ENCODE measurements at regions not wholly inside any gene's neighbourhood (a gene's known extent, or its start where the extent isn't known, plus 50 kb on each side); places are given as distances from the start of the nearest gene placed in this dataset.

- no peak overlapping the region for H3K27ac ChIP-seq (ENCODE audit: low read depth, low read length)
Observed at GRCh38 chr14:28344381-28344780, 422.2 kb upstream of the FOXG1 start.

DNA sequence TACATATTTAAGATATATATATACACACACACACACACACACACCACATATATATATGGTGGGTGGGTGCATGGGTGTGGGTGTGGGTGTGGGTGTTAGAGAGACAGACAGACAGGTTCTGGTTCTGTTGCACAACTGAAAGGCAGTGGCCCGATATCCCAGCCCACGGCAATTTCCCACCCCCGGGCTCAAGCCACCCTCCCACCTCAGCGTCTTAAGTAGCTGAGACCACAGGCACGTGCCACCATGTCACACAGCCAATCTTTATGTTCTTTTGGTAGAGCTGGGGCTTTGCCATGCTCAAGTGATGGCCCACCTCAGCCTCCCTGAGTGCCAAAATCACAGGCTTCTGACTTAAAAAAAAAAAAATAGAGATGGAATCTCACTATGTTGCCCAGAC is 417.8 kb upstream of the FOXG1 start:
- H3K9ac ChIP-seq (ENCODE audit: low read depth in 1 of 3, low read length in 3 of 3), result no peak overlapping the region
- no peaks in the 10 kb centered on the region for H3K27me3 ChIP-seq (ENCODE audit: control insufficient read depth in 3 of 3, insufficient read depth in 3 of 3, low read length in 3 of 3)
- H3K27ac ChIP-seq (ENCODE audit: low read depth, low read length), result no peak overlapping the region
- no peaks in the 10 kb centered on the region for H3K4me1 ChIP-seq (ENCODE audit: control insufficient read depth in 3 of 3, insufficient read depth in 3 of 3, low read length in 3 of 3)
- no peak overlapping the region for H3K4me3 ChIP-seq (ENCODE audit: low read length in 3 of 3)
- H3K9me3 ChIP-seq (ENCODE audit: control insufficient read depth in 3 of 3, low read length in 3 of 3), result no peaks in the 10 kb centered on the region
- no peaks in the 10 kb centered on the region for H3K36me3 ChIP-seq (ENCODE audit: control insufficient read depth in 3 of 3, insufficient read depth in 3 of 3, low read length in 3 of 3)

More at GRCh38 chr14:28344381-28344780, 422.2 kb upstream of the FOXG1 start:
- Histone ChIP-seq H3K4me3 (ENCODE audit: low read length in 3 of 3) (no peak overlapping the region), H3K36me3 (ENCODE audit: control insufficient read depth in 3 of 3, insufficient read depth in 3 of 3, low read length in 3 of 3) (no peaks in the 10 kb centered on the region), H3K9ac (ENCODE audit: low read depth in 1 of 3, low read length in 3 of 3) (no peak overlapping the region), H3K9me3 (ENCODE audit: control insufficient read depth in 3 of 3, low read length in 3 of 3) (no peaks in the 10 kb centered on the region), H3K27me3 (ENCODE audit: control insufficient read depth in 3 of 3, insufficient read depth in 3 of 3, low read length in 3 of 3) (no peaks in the 10 kb centered on the region), H3K4me1 (ENCODE audit: control insufficient read depth in 3 of 3, insufficient read depth in 3 of 3, low read length in 3 of 3) (no peaks in the 10 kb centered on the region)

DNA sequence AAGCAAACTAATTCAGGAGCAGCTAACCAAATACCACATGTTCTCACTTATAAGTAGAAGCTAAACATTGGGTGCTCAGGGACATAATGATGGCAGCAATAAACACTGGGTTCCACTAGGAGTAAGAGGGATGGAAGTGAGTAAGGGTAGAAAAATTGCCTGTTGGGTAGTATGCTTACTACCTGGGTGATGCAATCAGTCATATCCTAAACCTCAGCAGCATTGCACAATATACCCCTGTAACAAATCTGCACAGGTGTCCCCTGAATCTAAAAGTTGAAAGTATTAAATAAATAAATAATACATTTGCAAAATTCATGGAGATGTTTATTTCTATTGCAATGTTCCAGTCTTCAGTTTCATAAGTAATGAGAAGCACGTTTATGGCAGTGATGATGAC is 409.8 kb upstream of the FOXG1 start:
- Histone ChIP-seq H3K4me1 (ENCODE audit: control insufficient read depth in 3 of 3, insufficient read depth in 3 of 3, low read length in 3 of 3) (no peaks in the 10 kb centered on the region), H3K27ac (ENCODE audit: low read depth, low read length) (no peak overlapping the region), H3K9me3 (ENCODE audit: control insufficient read depth in 3 of 3, low read length in 3 of 3) (peaks cover 0 to 3% (median 0%) of the 10 kb centered on the region in 3 donors), H3K36me3 (ENCODE audit: control insufficient read depth in 3 of 3, insufficient read depth in 3 of 3, low read length in 3 of 3) (no peaks in the 10 kb centered on the region), H3K9ac (ENCODE audit: low read depth in 1 of 3, low read length in 3 of 3) (no peak overlapping the region), H3K27me3 (ENCODE audit: control insufficient read depth in 3 of 3, insufficient read depth in 3 of 3, low read length in 3 of 3) (no peaks in the 10 kb centered on the region), H3K4me3 (ENCODE audit: low read length in 3 of 3) (no peak overlapping the region)

GRCh38 chr14:28361486-28361885 is 405.1 kb upstream of the FOXG1 start:
- Histone ChIP-seq H3K9ac (ENCODE audit: low read depth in 1 of 3, low read length in 3 of 3) (no peak overlapping the region), H3K9me3 (ENCODE audit: control insufficient read depth in 3 of 3, low read length in 3 of 3) (peaks cover 0 to 3% (median 0%) of the 10 kb centered on the region in 3 donors), H3K27ac (ENCODE audit: low read depth, low read length) (no peak overlapping the region), H3K27me3 (ENCODE audit: control insufficient read depth in 3 of 3, insufficient read depth in 3 of 3, low read length in 3 of 3) (no peaks in the 10 kb centered on the region), H3K4me1 (ENCODE audit: control insufficient read depth in 3 of 3, insufficient read depth in 3 of 3, low read length in 3 of 3) (no peaks in the 10 kb centered on the region), H3K4me3 (ENCODE audit: low read length in 3 of 3) (no peak overlapping the region), H3K36me3 (ENCODE audit: control insufficient read depth in 3 of 3, insufficient read depth in 3 of 3, low read length in 3 of 3) (no peaks in the 10 kb centered on the region)

GRCh38 chr14:28365510-28365909 is 401.1 kb upstream of the FOXG1 start:
- Histone ChIP-seq H3K36me3 (ENCODE audit: control insufficient read depth in 3 of 3, insufficient read depth in 3 of 3, low read length in 3 of 3) (no peaks in the 10 kb centered on the region), H3K9me3 (ENCODE audit: control insufficient read depth in 3 of 3, low read length in 3 of 3) (peaks cover 0 to 3% (median 0%) of the 10 kb centered on the region in 3 donors), H3K4me3 (ENCODE audit: low read length in 3 of 3) (no peak overlapping the region), H3K27ac (ENCODE audit: low read depth, low read length) (no peak overlapping the region), H3K9ac (ENCODE audit: low read depth in 1 of 3, low read length in 3 of 3) (no peak overlapping the region), H3K27me3 (ENCODE audit: control insufficient read depth in 3 of 3, insufficient read depth in 3 of 3, low read length in 3 of 3) (no peaks in the 10 kb centered on the region), H3K4me1 (ENCODE audit: control insufficient read depth in 3 of 3, insufficient read depth in 3 of 3, low read length in 3 of 3) (no peaks in the 10 kb centered on the region)

- Histone ChIP-seq H3K9me3 (ENCODE audit: control insufficient read depth in 3 of 3, low read length in 3 of 3) (no peaks in the 10 kb centered on the region), H3K9ac (ENCODE audit: low read depth in 1 of 3, low read length in 3 of 3) (no peak overlapping the region), H3K27ac (ENCODE audit: low read depth, low read length) (no peak overlapping the region), H3K4me1 (ENCODE audit: control insufficient read depth in 3 of 3, insufficient read depth in 3 of 3, low read length in 3 of 3) (no peaks in the 10 kb centered on the region), H3K36me3 (ENCODE audit: control insufficient read depth in 3 of 3, insufficient read depth in 3 of 3, low read length in 3 of 3) (no peaks in the 10 kb centered on the region), H3K27me3 (ENCODE audit: control insufficient read depth in 3 of 3, insufficient read depth in 3 of 3, low read length in 3 of 3) (no peaks in the 10 kb centered on the region), H3K4me3 (ENCODE audit: low read length in 3 of 3) (no peak overlapping the region)
Observed at GRCh38 chr14:28373721-28374120, 392.9 kb upstream of the FOXG1 start.

- Histone ChIP-seq H3K4me1 (ENCODE audit: control insufficient read depth in 3 of 3, insufficient read depth in 3 of 3, low read length in 3 of 3) (no peaks in the 10 kb centered on the region), H3K9ac (ENCODE audit: low read depth in 1 of 3, low read length in 3 of 3) (no peak overlapping the region), H3K27me3 (ENCODE audit: control insufficient read depth in 3 of 3, insufficient read depth in 3 of 3, low read length in 3 of 3) (no peaks in the 10 kb centered on the region), H3K27ac (ENCODE audit: low read depth, low read length) (no peak overlapping the region), H3K9me3 (ENCODE audit: control insufficient read depth in 3 of 3, low read length in 3 of 3) (no peaks in the 10 kb centered on the region), H3K4me3 (ENCODE audit: low read length in 3 of 3) (no peak overlapping the region), H3K36me3 (ENCODE audit: control insufficient read depth in 3 of 3, insufficient read depth in 3 of 3, low read length in 3 of 3) (no peaks in the 10 kb centered on the region)
Observed at GRCh38 chr14:28375295-28375694, 391.3 kb upstream of the FOXG1 start.

DNA sequence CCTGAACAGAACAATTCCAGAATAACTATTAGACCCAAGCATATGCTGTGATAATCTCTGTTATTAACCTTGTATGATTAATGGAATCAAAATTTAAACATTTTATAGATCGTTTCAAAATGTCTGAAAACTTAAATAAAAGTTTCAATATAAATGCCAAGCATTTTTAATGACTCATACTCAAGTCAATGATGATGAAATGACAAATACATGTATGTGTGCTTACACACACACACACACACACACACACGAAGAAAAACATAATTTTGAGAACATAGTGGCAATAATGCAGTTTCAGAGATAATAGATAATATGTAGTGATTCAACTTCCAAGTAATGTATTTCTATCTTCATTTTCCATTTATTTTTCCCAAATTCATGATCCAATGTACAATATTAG is 384.9 kb upstream of the FOXG1 start:
- Histone ChIP-seq H3K4me3 (ENCODE audit: low read length in 3 of 3) (no peak overlapping the region), H3K27ac (ENCODE audit: low read depth, low read length) (no peak overlapping the region), H3K27me3 (ENCODE audit: control insufficient read depth in 3 of 3, insufficient read depth in 3 of 3, low read length in 3 of 3) (no peaks in the 10 kb centered on the region), H3K9me3 (ENCODE audit: control insufficient read depth in 3 of 3, low read length in 3 of 3) (no peaks in the 10 kb centered on the region), H3K36me3 (ENCODE audit: control insufficient read depth in 3 of 3, insufficient read depth in 3 of 3, low read length in 3 of 3) (no peaks in the 10 kb centered on the region), H3K9ac (ENCODE audit: low read depth in 1 of 3, low read length in 3 of 3) (no peak overlapping the region), H3K4me1 (ENCODE audit: control insufficient read depth in 3 of 3, insufficient read depth in 3 of 3, low read length in 3 of 3) (no peaks in the 10 kb centered on the region)

DNA sequence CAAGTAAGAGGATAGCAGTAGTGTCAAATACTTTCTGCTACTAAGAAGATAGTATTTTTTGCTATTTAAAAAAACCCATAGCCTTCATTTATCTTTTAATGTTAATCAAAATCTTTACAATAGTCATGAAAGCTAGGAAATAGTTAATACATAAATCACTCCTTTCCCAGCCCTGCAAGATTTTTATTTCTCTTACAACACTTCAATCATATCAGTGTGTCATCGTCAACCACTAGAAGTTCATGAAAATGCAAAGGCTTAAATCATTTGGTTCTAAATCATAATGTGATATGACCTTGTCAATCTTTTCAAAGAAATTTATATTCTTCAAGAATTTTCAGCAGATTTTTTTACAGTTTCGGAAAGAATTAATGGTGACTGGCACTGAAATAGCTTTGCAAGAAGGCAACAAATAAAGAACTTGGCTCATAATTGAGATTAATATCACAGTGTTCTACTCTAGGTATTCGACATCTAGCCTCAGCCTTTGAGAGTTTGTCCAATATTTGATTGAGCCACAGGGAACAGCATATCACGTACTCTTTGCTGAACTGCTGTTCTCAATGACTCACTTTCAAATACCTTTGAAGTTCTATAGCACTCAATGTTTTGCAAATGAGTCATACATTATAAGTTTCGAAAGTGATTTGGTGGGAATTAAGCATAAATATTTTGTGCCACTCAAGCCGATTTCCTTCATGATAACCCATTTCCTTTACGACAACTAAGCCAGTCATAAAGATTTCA is 384.0 kb upstream of the FOXG1 start:
- no peaks in the 10 kb centered on the region for H3K36me3 ChIP-seq (ENCODE audit: control insufficient read depth in 3 of 3, insufficient read depth in 3 of 3, low read length in 3 of 3)
- no peaks in the 10 kb centered on the region for H3K4me1 ChIP-seq (ENCODE audit: control insufficient read depth in 3 of 3, insufficient read depth in 3 of 3, low read length in 3 of 3)
- H3K4me3 ChIP-seq (ENCODE audit: low read length in 3 of 3), result no peak overlapping the region
- H3K27ac ChIP-seq (ENCODE audit: low read depth, low read length), result no peak overlapping the region
- no peak overlapping the region for H3K9ac ChIP-seq (ENCODE audit: low read depth in 1 of 3, low read length in 3 of 3)
- no peaks in the 10 kb centered on the region for H3K27me3 ChIP-seq (ENCODE audit: control insufficient read depth in 3 of 3, insufficient read depth in 3 of 3, low read length in 3 of 3)
- no peaks in the 10 kb centered on the region for H3K9me3 ChIP-seq (ENCODE audit: control insufficient read depth in 3 of 3, low read length in 3 of 3)

DNA sequence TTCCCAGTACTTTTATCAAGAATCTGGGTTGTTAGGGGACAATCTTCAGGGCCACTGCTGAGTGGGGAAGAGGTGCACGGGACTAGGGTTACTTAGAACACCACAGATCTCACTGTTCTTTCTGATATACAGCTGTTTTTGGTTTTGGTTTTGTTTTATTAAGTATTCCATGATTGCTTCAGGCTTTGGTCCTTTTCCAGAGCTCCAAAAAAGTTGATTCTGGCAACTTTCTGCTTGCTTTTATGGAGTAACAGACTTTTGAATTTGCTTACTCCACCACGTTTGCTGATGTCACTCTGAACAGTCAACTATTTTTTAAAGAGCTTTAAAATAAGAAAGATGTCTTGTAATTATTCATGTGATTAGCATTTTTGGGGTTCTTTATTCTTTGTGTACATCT is 368.1 kb upstream of the FOXG1 start:
- Histone ChIP-seq H3K9me3 (ENCODE audit: control insufficient read depth in 3 of 3, low read length in 3 of 3) (no peaks in the 10 kb centered on the region), H3K4me1 (ENCODE audit: control insufficient read depth in 3 of 3, insufficient read depth in 3 of 3, low read length in 3 of 3) (no peaks in the 10 kb centered on the region), H3K4me3 (ENCODE audit: low read length in 3 of 3) (no peak overlapping the region), H3K9ac (ENCODE audit: low read depth in 1 of 3, low read length in 3 of 3) (no peak overlapping the region), H3K27me3 (ENCODE audit: control insufficient read depth in 3 of 3, insufficient read depth in 3 of 3, low read length in 3 of 3) (no peaks in the 10 kb centered on the region), H3K36me3 (ENCODE audit: control insufficient read depth in 3 of 3, insufficient read depth in 3 of 3, low read length in 3 of 3) (no peaks in the 10 kb centered on the region), H3K27ac (ENCODE audit: low read depth, low read length) (no peak overlapping the region)

Measured in skeletal muscle tissue (tissue), 3 donors.